C4-2B (cell line): ENCODE measurements at regions not wholly inside any gene's neighbourhood (a gene's known extent, or its start where the extent isn't known, plus 50 kb on each side); places are given as distances from the start of the nearest gene placed in this dataset.

ENCODE experiments used
- H3K27ac ChIP-seq: fragments of 450-650 bp; 2 replicates; pipeline ENCODE4 v1.5.1; 2017
- CTCF ChIP-seq: fragments of 450-650 bp; conservative IDR thresholded peaks from 2 replicates; pipeline ENCODE4 v1.5.1; 2017; ENCODE audit warnings: mild to moderate bottlenecking
- ZFX ChIP-seq: fragments of 450-650 bp; IDR thresholded peaks from 2 replicates; pipeline ENCODE4 v1.6.1; 2017

GRCh38 chr7:41217306-41217705 is 485.6 kb downstream of the INHBA start:
- TF ChIP-seq ZFX (no peak), CTCF (no peak)
- no peak overlapping the region for H3K27ac ChIP-seq

- TF ChIP-seq CTCF (peak; percentile 11; the same call in 1 of the 2 replicates), ZFX (no peak)
- H3K27ac ChIP-seq: no peak overlapping the region
These were observed 495.7 kb downstream of the INHBA start for GRCh38 chr7:41207141-41207540.

GRCh38 chr7:41206267-41206666 is 496.6 kb downstream of the INHBA start:
- no peak for TF ChIP-seq ZFX
- no peak for TF ChIP-seq CTCF
- no peak overlapping the region for H3K27ac ChIP-seq

- no peak overlapping the region for H3K27ac ChIP-seq
- TF ChIP-seq ZFX: no peak
- no peak for TF ChIP-seq CTCF
These were observed 497.3 kb downstream of the INHBA start for GRCh38 chr7:41205600-41205999.

- TF ChIP-seq CTCF: no peak
- no peak for TF ChIP-seq ZFX
- H3K27ac ChIP-seq: no peak overlapping the region
These were observed 499.3 kb downstream of the INHBA start for GRCh38 chr7:41203542-41203941.

- TF ChIP-seq CTCF (no peak), ZFX (no peak)
- no peak overlapping the region for H3K27ac ChIP-seq
These were observed 501.9 kb downstream of the INHBA start for GRCh38 chr7:41201021-41201420.

- no peak overlapping the region for H3K27ac ChIP-seq
- TF ChIP-seq ZFX: no peak
- no peak for TF ChIP-seq CTCF
These were observed 503.8 kb downstream of the INHBA start for GRCh38 chr7:41199136-41199535.
